K562 (cell line): ENCODE measurements at regions not wholly inside any gene's neighbourhood (a gene's known extent, or its start where the extent isn't known, plus 50 kb on each side); places are given as distances from the start of the nearest gene placed in this dataset.

Source experiments
- ARID3A ChIP-seq: IDR thresholded peaks from 2 replicates; pipeline ENCODE4 v1.6.1; 2012; ENCODE audit warnings: low read depth, low read length, improper control_type of control experiment, borderline replicate concordance
- ARID4B ChIP-seq: sonication (generic); formaldehyde crosslinking; IDR thresholded peaks from 2 replicates; pipeline ENCODE4 v1.8.0; 2022; ENCODE audit warnings: mild to moderate bottlenecking, missing genetic modification reagents
- CBFB ChIP-seq: sonication (generic); formaldehyde crosslinking; IDR thresholded peaks from 2 replicates; pipeline ENCODE4 v1.4.0; 2020; ENCODE audit warnings: mild to moderate bottlenecking, missing genetic modification reagents
- CBX5 ChIP-seq: IDR thresholded peaks from 2 replicates; pipeline ENCODE4 v1.6.1; 2014; ENCODE audit warnings: low read depth, borderline replicate concordance
- CTCF ChIP-seq, 3 experiments: IDR thresholded peaks in 2 of 3; conservative IDR thresholded peaks in 1 of 3; 2 replicates each; pipeline ENCODE4 v1.5.1; 2011 to 2012; ENCODE audit warnings: low read length in 3 of 3, mild to moderate bottlenecking in 3 of 3, control low read depth in 2 of 3, improper control_type of control experiment in 1 of 3, inconsistent platforms in 1 of 3, low read depth in 1 of 3, mixed read lengths in 1 of 3, moderate library complexity in 1 of 3; ENCODE audit not compliant: insufficient read depth in 2 of 3
- HLTF ChIP-seq: fragments of 450-650 bp; IDR thresholded peaks from 2 replicates; pipeline ENCODE4 v1.6.1; 2016
- POLR2A ChIP-seq: fragments of 450-650 bp; conservative IDR thresholded peaks from 2 replicates; pipeline ENCODE4 v1.6.1; 2016
- PTRF ChIP-seq: fragments of 450-650 bp; IDR thresholded peaks from 2 replicates; pipeline ENCODE4 v1.6.1; 2016; ENCODE audit warnings: mild to moderate bottlenecking, missing genetic modification characterization, missing compliant biosample characterization
- REST ChIP-seq, 2 experiments: fragments of 450-650 bp; formaldehyde crosslinking in 1 of 2; IDR thresholded peaks; 2 replicates each; pipeline versions ENCODE4 v1.4.0 to v1.6.1; 2014 to 2020; ENCODE audit warnings: mild to moderate bottlenecking in 2 of 2, borderline replicate concordance in 1 of 2, low read depth in 1 of 2
- SP2 ChIP-seq: IDR thresholded peaks from 2 replicates; pipeline ENCODE4 v1.6.1; 2011; ENCODE audit warnings: mild to moderate bottlenecking, low read depth, low read length, moderate library complexity; ENCODE audit not compliant: poor library complexity, severe bottlenecking; ENCODE audit errors: extremely low read depth
- ZBED1 ChIP-seq: IDR thresholded peaks from 2 replicates; pipeline ENCODE4 v1.6.1; 2014

GRCh38 chr3:168872826-168873225 is 777.1 kb upstream of the GOLIM4 start:
- TF ChIP-seq SP2 = no peak
- TF ChIP-seq CBFB = no peak
- no peak for TF ChIP-seq CTCF (IDR thresholded peaks at IDR 0.05 in 2 of 3, conservative IDR thresholded peaks at IDR 0.05 in 1 of 3; ENCODE audit: insufficient read depth in 2 of 3, low read depth in 1 of 3, low read length in 3 of 3)
- TF ChIP-seq PTRF (tag) = no peak
- TF ChIP-seq CBX5 = no peak
- no peak for TF ChIP-seq ZBED1
- no peak for TF ChIP-seq REST (IDR thresholded peaks at IDR 0.05; ENCODE audit: borderline replicate concordance)
- no peak for TF ChIP-seq REST (CRISPR knock-in tag; IDR thresholded peaks at IDR 0.05; ENCODE audit: low read depth)
- TF ChIP-seq POLR2A = no peak
- TF ChIP-seq ARID4B (CRISPR knock-in tag) = no peak
- TF ChIP-seq ARID3A = no peak
- no peak for TF ChIP-seq HLTF
